ENCODE measurements at regions not wholly inside any gene's neighbourhood (a gene's known extent, or its start where the extent isn't known, plus 50 kb on each side); places are given as distances from the start of the nearest gene placed in this dataset.
A peak's percentile ranks its signal among the peaks of the same experiment; 100 is the strongest.

- DNase-seq (ENCODE audit: low spot score), result no peak
Observed at GRCh38 chr14:49527221-49527620, 59.0 kb downstream of the RPS29 start.

- no peak for DNase-seq (ENCODE audit: low spot score)
Observed at GRCh38 chr14:49526101-49526500, 60.1 kb downstream of the RPS29 start.

- DNase-seq (ENCODE audit: low spot score), result no peak
Observed at GRCh38 chr14:49516286-49516685, 69.9 kb downstream of the RPS29 start.

- DNase-seq (ENCODE audit: low spot score), result no peak
Observed at GRCh38 chr14:49512571-49512970, 73.6 kb downstream of the RPS29 start.

- no peak for DNase-seq (ENCODE audit: low spot score)
Observed at GRCh38 chr14:49512147-49512551, 74.0 kb downstream of the RPS29 start.

GRCh38 chr14:49508124-49508523 lies 78.1 kb downstream of the RPS29 start:
- no peak for DNase-seq (ENCODE audit: low spot score)

- DNase-seq (ENCODE audit: low spot score), result no peak
Observed at GRCh38 chr14:49506650-49507049, 79.5 kb downstream of the RPS29 start.

- no peak for DNase-seq (ENCODE audit: low spot score)
Observed at GRCh38 chr14:49505041-49505766, 81.0 kb downstream of the RPS29 start.

- peak; percentile 68 for DNase-seq (ENCODE audit: low spot score)
Observed at GRCh38 chr14:49497725-49498348, 88.3 kb downstream of the RPS29 start.

GRCh38 chr14:49497267-49497666 lies 88.9 kb downstream of the RPS29 start:
- no peak for DNase-seq (ENCODE audit: low spot score)

GRCh38 chr14:49494836-49495235 lies 91.3 kb downstream of the RPS29 start:
- no peak for DNase-seq (ENCODE audit: low spot score)

GRCh38 chr14:49493557-49493956 lies 92.6 kb downstream of the RPS29 start:
- no peak for DNase-seq (ENCODE audit: low spot score)

GRCh38 chr14:49492151-49492550 lies 94.0 kb downstream of the RPS29 start:
- DNase-seq (ENCODE audit: low spot score), result no peak

GRCh38 chr14:49489341-49489740 lies 96.8 kb downstream of the RPS29 start:
- no peak for DNase-seq (ENCODE audit: low spot score)

- no peak for DNase-seq (ENCODE audit: low spot score)
Observed at GRCh38 chr14:49487238-49487637, 98.9 kb downstream of the RPS29 start.

- no peak for DNase-seq (ENCODE audit: low spot score)
Observed at GRCh38 chr14:49485290-49485689, 100.9 kb downstream of the RPS29 start.

- DNase-seq (ENCODE audit: low spot score), result no peak
Observed at GRCh38 chr14:49484180-49484579, 102.0 kb downstream of the RPS29 start.

GRCh38 chr14:49483268-49483667 lies 102.9 kb downstream of the RPS29 start:
- no peak for DNase-seq (ENCODE audit: low spot score)

GRCh38 chr14:49480979-49481498 lies 105.1 kb downstream of the RPS29 start:
- no peak for DNase-seq (ENCODE audit: low spot score)

- DNase-seq (ENCODE audit: low spot score), result no peak
Observed at GRCh38 chr14:49480053-49480760, 106.0 kb downstream of the RPS29 start.

- DNase-seq (ENCODE audit: low spot score), result no peak
Observed at GRCh38 chr14:49479432-49479831, 106.7 kb downstream of the RPS29 start.

GRCh38 chr14:49478784-49479183 lies 107.4 kb downstream of the RPS29 start:
- no peak for DNase-seq (ENCODE audit: low spot score)

- DNase-seq (ENCODE audit: low spot score), result no peak
Observed at GRCh38 chr14:49467091-49467490, 119.1 kb downstream of the RPS29 start.
